HG02610 (cell line): ENCODE measurements at regions not wholly inside any gene's neighbourhood (a gene's known extent, or its start where the extent isn't known, plus 50 kb on each side); places are given as distances from the start of the nearest gene placed in this dataset.

Source experiments
- ATAC-seq: cut with Tn5 transposase; IDR thresholded peaks from one replicate; pipeline ENCODE4 v1.9.1; 2021; ENCODE audit warnings: mild to moderate bottlenecking, moderate library complexity; ENCODE audit not compliant: unreplicated experiment

DNA sequence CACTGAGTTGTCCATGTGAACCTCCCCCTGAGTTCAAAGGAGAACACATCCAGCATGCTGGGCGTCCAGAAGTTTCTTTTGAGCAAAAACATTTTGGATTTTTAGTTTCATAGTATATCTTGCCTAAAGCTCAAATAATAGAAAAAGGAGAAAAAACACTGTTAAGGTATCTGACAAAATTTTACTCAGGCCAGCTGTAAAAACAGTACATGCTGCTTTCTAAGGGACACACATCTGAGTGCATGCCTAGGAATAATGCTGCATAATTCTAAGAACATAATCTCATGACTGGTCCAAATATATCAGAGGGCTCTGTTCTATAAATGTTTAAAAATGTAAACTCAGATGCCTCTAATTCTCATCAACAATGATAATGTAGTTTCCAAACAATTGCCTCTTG, 561.3 kb upstream of the INTU start:
- no peak for ATAC-seq

DNA sequence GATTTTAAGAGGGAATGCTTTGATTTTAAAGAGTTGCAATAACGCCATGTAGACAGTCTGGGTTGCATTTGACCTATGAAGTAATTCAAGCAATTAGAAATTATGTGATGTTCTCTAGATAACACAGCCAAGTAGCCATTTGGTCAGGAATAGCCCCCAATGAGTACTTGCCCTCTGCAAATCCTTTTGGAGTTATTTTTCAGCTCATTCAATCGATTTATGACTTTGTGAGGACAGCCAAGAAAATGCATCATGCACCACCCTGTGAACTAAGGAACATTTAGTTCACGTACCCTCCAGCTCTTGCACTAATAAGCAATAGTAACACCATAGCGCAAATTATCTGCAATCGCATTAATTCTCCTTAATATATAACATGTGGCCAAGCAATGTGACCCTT, 552.6 kb upstream of the INTU start:
- no peak for ATAC-seq

DNA sequence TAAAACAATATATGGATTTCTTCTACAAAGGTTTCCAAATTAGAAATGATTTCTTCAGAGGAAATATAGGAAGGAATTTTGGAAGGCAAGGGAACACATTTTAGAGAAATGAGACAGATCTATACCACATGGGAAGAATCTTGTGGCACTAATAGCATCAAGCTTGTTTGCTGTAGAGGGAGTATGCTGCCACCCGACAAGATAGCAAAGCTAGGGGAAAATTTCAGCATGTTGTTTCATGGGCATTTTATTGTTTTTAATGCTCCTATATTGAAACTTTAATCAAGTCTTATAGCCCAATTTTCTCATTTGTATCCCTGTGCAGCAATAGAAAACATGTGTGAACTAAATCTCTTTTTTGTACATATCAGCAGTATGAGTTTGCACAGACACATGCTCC, 551.7 kb upstream of the INTU start:
- ATAC-seq = no peak

DNA sequence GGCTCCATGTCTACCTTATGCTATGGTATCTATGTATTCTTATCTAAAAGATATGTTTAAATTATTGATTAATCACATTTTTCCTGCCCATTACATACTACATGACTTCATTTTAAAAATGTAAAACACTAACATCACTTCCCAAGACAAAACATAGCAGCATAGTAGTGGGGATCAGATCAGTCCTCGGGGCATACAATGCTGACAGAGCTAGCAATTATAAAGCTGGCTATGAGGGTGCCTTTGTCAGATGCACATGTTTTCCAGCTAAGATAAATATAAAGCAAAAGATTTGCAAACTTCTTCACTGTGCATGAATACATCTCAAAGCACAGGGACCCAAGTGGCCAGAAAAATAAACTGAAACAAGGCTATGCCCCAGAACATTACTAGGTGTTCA, 549.8 kb upstream of the INTU start:
- ATAC-seq = no peak

DNA sequence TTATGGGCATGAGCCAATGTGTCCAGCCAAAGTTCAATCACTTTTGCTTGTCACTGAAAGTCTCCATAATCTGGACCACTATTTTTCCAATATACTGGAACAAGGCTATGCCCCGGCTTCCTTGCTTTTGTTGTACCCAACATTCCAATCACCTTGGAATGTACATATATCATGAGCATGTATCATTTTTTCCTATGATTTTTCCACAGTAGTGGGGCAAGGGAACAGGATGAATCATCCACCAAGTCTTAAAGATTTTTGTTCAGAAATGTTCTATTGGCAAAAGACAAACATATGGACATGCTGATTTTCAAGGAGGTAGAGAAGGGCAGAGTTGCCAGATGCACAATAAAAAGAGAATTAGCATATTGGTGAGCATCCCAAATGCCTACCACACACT, 548.1 kb upstream of the INTU start:
- ATAC-seq = no peak

DNA sequence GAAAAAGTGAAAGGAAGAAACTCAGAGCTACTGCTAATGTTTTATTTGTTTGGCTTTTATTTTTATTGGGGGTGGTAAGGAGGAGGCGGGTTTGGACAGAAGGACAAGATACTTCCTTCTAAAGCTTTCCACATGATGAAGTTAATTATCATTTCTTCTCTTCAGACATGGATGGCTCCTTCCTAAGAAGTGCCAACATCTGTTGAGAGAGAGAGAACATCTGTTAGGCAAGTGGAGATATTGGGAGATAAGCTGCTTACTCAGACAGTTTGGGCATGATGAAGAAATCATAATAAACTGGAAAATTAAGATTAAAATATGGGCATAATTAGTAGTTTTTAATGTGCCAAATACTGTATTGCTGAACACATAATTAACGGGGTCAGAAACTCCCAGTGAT, 535.7 kb upstream of the INTU start:
- ATAC-seq = no peak

DNA sequence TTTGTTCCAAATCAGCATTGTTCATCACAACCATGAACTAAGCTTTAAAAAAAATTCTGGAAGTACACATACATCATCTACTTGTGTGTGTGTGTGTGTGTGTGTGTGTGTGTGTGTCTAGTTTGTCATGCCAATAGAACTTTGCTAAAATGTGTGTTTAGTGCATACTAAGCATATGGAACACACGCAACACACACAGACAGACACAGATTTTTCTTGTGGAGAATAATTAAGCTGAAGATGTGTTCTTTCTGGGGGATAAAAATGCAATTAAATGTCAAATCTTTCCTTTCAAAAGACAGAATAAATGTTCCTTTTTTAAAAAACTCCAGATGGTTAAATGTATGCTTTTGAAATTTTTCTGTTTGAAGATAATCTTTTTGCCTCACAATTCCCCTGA, 530.4 kb upstream of the INTU start:
- ATAC-seq = no peak

DNA sequence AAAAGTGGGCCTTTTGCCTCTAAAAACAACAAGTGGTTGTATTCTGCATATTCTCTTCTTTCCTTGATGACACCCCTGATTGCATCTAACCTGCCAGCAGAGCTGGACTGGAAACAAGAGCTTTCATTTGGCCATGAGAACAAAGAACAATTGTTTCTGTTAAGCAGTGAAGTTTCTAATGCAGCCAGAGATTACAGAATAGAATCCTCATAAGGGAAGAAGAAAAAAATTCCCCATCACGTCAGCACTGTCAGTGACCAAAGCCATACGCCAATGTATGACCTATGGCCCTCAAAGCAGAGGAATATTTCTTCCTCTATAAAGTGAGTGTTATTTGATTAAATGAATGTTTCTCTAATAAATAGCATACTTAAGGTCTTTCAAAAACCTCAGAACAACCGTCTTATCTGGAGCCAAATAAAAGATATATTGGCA, 529.1 kb upstream of the INTU start:
- no peak for ATAC-seq

DNA sequence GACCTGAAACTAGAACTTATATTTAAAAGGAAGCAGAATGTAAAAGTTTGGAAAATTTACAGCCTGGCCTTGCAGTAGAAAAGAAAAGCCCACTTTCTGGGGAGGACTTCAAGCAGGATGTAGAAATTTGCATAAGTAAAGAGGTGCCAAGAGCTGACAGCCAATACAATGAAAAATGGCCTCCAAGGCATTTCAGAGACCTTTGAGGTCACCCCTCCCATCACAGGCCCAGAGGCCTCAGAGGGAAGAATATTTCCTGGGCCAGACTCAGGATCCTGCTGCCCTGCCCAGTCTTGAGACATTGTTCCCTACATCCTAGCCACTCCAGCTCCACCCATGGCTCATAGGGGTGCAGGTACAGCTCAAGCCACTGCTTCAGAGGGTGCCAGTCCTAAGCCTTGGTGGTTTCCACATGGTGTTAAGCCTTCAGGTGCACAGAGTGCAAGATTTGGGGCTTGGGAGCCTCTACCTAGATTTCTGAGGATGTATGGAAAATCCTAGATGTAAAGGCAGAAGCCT, 518.9 kb upstream of the INTU start:
- ATAC-seq = no peak

DNA sequence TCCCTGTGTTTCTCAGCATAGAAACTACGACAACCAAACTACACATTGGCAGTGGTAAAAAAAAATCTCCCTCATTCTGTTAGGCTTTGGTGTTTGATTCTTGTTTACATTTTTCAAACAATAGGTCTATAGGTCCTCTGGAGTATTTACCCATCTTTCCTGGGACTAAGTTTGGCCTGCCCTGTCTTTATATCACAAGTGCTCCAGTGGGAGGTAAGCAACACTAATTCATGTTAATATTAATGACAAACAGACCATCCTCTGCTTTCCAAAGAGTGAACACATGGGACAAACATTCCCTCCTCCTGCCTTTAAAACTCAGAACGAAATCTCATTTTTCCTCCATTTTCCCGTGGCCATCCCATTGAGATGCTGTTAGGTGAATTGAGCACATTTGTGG, 514.1 kb upstream of the INTU start:
- no peak for ATAC-seq

DNA sequence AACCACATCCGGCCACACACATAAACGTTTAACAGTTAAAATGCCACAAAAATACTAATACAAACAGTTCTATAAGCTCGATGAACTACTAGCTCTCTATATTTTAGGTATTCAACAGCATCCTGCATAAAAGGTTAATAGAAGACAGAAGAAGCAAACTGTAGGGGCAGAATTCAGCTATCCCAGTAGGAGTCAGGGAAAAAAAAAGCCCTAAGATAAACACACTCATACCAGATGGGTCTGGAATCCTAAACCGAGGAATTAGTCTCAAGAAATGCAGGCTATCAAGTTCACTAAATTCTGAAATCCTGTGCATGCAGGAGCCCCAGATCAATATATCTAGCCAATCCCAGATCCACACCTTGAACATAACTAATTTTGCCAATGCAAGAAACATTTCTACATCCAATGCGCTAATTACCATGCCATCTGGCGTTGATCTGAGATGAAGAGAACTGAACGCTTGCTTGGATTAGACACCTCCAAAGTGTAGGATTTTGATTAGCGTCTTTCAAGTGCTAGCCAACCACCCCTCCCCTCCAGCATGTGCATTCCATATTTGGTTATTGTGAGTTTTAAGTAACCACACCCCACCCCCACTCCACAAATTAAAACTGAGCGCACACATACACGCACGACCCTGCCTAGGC, 512.2 kb upstream of the INTU start:
- ATAC-seq = no peak

DNA sequence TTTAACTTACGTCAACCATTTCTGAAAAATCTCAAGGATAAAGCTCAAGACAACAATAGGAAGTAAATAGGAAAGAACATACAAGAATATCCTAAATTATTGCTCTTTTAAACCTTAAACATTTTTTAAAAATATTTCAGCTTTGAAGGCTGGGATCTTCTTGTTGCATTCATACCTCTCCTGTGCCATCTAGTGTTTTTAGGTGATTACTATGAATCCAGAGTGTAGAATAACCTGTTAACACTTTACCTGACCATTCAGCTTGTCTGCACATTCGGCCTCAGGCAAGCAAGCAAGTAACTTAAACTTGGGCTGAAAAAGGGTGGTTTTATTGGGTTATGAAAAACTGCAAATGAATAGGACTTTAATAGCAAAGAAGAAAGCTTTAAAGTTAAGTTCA, 507.8 kb upstream of the INTU start:
- no peak for ATAC-seq

DNA sequence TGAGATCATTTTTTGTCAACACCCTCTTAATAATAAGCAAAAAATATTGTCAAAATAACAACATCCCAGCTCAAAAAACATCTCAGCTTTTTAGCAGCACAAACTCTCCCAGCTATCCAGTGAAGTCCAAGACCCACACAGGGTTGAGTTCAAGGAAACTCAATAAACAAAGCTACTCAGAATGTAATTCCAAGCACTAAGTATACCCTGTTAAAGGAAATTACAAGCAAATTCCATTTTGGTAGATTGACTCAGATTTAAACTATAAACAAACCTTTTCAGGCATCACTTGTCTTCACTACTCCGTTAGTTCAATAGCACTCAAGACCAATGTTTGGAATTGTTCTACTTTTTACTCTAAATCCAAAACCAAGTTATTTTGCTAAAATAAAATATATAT, 506.0 kb upstream of the INTU start:
- no peak for ATAC-seq

DNA sequence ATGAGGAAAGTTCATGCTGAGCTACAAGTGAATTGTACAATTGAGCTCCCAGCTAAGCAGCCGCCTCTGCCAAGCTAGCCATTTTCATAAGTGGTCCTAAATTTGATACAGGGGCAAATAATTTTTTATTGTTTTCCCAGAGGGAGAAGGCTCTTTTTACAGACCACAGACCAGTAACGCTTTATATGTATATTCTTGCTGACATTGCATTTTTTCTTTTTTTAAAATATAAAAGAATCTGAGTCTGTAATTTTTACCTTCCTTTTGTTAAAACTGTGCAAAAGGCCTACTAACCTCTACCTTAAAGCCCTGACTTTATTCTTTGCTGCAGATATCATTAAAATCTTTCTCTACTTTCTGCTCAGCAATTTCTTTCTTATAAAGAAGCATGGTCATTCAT, 501.2 kb upstream of the INTU start:
- no peak for ATAC-seq

DNA sequence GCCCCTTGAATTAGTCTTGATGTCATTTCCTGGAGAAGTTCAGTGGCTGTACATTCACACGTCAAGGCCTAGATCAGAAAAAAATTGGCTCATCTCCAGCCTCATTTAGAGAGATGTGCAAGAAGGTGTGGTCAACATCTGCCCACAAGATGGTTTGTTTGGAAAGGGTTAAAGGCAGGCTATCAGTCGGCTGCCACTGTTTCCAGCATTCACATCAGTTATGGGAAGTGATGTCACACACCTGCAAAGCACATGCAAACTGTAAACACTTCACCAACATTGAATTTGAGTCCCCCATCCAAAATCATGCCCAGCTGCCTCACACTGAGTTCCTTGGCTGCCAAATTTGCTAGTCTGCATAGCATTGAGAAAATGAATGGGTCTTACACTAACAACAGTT, 498.3 kb upstream of the INTU start:
- no peak for ATAC-seq

DNA sequence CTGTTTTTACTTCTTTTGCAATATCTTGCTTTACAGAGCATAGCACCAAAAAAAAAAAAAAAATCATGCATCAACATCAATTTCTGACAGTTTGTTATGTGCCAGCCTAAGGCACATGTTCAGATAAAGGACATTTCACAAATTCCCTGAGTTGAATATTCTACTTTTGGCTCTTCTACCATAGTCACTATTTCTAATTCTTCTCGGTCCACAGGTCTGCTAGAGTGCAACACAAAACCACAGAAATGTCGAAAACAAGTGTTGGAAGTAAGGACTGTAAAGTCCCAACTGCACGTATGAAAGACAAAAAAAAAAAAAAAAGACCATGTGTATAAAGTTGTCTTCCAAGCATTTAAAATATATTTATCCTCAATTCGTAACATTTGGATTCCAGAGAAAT, 494.2 kb upstream of the INTU start:
- ATAC-seq = no peak

DNA sequence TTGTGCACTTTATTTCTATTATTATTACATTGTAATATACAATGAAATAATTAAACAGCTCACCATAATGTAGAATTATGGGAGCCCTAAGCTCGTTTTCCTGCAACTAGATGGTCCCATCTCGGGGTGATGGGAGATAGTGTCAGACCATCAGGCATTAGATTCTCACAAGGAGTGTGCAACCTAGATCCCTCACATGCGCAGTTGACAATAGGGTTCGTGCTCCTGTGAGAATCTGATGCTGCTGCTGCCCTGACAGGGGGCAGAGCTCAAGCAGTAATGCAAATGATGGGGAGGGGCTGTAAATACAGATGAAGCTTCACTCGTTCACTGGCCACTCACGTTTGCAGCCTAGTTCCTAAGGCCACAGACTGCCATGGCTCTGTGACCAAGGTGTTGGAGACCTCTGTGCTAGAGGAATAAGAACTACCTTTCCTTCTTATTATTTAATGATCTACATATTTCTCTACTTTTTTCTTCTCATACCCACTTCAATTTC, 492.9 kb upstream of the INTU start:
- ATAC-seq = no peak

DNA sequence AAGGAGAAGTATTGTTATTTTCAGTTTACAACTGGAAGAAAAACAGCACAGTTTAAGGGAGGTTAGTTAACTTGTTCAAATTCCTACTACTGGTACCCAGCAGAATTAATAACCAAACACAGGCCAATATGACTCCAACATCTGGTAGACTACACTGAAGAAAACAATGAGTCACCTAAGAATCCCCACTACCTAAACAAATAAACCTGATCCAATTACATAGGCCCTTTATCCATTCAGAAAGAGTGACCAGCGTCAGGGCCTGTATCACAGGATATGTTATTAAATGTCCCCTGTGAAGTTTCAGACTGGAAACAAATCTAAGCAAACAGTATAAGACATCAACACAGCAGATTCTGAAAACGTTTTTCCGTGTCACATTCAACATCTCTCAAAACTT, 492.5 kb upstream of the INTU start:
- no peak for ATAC-seq

DNA sequence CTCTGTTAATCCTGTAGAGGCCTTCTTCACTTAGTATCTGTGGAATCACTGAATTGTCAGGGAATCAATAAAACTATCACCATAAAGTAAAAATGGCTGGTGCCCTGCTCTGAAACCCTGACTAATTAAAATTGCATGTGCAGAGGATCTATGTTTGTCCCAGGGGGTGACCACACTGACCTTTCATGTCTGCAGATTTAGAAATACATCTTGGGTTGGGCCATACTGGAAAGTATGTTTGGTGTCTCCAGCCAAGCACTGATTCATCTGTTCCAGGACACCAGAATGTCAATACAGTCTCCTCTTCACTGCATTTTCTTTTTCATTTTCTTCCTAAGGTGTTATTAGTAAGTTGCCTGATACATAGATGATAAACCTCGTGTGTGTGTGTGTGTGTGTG, 490.9 kb upstream of the INTU start:
- no peak for ATAC-seq

DNA sequence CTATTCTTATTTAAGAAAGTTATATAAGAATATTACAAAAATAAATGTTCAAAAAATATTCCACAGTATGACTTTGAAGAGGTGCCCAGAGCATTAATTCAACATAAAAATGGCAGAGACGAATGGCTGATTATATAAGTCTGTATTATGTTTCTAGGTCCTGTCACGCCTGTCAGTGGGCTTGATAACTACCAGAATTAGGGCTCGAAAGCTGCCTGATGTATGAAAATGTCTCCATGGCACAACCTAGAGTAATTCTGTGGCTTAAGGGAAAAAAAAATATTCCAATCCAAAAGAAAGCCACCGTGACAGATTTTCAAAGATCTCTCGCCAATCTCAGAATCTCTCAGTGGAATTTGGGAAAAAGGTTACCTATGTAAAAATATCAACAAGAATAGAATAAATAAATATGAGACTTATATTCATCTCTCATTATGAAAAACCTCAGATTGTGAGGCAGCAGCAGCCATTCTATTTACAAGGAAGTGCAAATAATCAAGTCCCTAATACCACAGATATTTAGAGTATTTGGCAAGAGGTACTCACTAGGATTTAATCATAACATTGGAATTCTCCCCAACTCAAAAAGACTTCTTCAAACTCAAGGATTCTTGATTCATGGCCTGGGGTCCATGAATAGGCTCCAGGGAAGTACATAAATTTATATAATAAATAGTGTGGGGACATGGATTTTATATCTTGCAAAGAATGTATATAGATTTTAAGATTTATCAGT, 489.1 kb upstream of the INTU start:
- ATAC-seq = no peak

DNA sequence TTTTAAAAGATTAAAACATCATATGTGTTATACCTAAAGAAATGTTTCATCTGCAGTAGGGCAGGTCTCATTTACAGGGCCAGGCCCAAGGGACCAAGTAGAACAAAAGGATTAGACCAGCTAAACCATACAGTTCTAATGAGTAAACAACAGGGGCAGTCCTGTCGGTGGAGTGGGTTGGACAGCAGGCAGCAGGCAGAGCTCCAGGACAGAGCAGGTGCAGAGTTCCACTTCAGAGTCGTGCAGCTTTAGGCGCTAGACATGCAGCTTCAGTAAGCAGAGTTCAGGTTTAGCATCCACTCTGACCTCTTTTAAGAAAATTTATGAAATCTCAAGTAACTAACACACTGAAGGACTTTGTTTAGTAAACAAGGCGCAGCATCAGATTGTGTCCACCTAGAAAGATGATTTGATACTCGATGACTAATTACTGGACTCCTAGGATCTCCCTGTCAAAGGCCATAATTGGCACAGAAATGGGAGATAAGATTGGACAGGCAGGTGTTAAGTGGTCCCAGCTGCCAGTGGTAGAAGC, 487.7 kb upstream of the INTU start:
- no peak for ATAC-seq

DNA sequence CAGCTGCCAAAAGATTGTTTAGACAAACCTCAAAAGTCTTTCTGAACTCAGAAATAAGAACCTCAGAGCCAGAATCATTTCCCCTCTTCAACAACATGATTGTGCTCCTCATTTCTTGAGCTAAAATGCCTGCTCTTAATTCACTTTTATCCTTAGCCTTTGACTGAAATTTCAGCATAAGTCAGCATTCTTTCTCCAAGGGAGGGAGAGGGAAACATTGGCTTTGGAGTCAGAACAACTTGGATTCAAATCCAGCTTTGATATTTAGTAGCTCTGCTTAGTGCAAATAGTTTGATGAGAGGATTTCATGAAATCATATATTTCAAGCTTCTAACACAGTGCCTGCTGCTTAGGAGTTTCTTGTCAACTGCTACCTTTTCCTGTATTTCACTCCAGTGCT, 484.6 kb upstream of the INTU start:
- no peak for ATAC-seq
